HepG2 (cell line): ENCODE measurements at regions not wholly inside any gene's neighbourhood (a gene's known extent, or its start where the extent isn't known, plus 50 kb on each side); places are given as distances from the start of the nearest gene placed in this dataset.

Source experiments
- ARHGAP35 ChIP-seq: sonication (generic); formaldehyde crosslinking; IDR thresholded peaks from 2 replicates; pipeline ENCODE4 v1.9.0; 2022; ENCODE audit warnings: mild to moderate bottlenecking, inconsistent platforms, moderate library complexity, missing genetic modification reagents, borderline replicate concordance
- BHLHE40 ChIP-seq: IDR thresholded peaks from 2 replicates; pipeline ENCODE4 v1.6.1; 2011; ENCODE audit warnings: low read length, improper control_type of control experiment
- CHD4 ChIP-seq: fragments of 200-600 bp; sonication (generic); IDR thresholded peaks from 2 replicates; pipeline ENCODE4 v1.7.0; 2017; ENCODE audit warnings: mild to moderate bottlenecking, low read length, borderline replicate concordance
- ELF3 ChIP-seq: IDR thresholded peaks from 2 replicates; pipeline ENCODE4 v1.6.1; 2016; ENCODE audit warnings: missing genetic modification reagents, missing compliant biosample characterization
- HOXA5 ChIP-seq: sonication (generic); formaldehyde crosslinking; IDR thresholded peaks from 2 replicates; pipeline ENCODE4 v1.4.0; 2020; ENCODE audit warnings: missing genetic modification reagents
- KLF9 ChIP-seq: IDR thresholded peaks from 2 replicates; pipeline ENCODE4 v1.6.1; 2016; ENCODE audit warnings: low read depth
- MED8 ChIP-seq: sonication (generic); formaldehyde crosslinking; IDR thresholded peaks from 2 replicates; pipeline ENCODE4 v1.8.1; 2023; ENCODE audit warnings: mild to moderate bottlenecking, missing genetic modification reagents; ENCODE audit not compliant: insufficient replicate concordance
- ZNF235 ChIP-seq: sonication (generic); formaldehyde crosslinking; IDR thresholded peaks from 2 replicates; pipeline ENCODE4 v1.8.1; 2023; ENCODE audit warnings: mild to moderate bottlenecking, missing genetic modification reagents, borderline replicate concordance
- ZNF530 ChIP-seq: sonication (generic); formaldehyde crosslinking; IDR thresholded peaks from 2 replicates; pipeline ENCODE4 v1.5.0; 2020; ENCODE audit warnings: low read depth, mild to moderate bottlenecking, missing genetic modification reagents
- TF ChIP-seq, protein P1 (sequence below): sonication (generic); formaldehyde crosslinking; IDR thresholded peaks from 2 replicates; pipeline ENCODE4 v1.8.0; 2022; ENCODE audit warnings: missing genetic modification reagents, mild to moderate bottlenecking, borderline replicate concordance
- TF ChIP-seq, protein P2 (sequence below): IDR thresholded peaks from 2 replicates; pipeline ENCODE4 v1.6.1; 2012; ENCODE audit warnings: low read length, improper control_type of control experiment
- TF ChIP-seq, protein P3 (sequence below): sonication (generic); formaldehyde crosslinking; IDR thresholded peaks from 2 replicates; pipeline ENCODE4 v1.4.0; 2020; ENCODE audit warnings: missing genetic modification reagents

DNA sequence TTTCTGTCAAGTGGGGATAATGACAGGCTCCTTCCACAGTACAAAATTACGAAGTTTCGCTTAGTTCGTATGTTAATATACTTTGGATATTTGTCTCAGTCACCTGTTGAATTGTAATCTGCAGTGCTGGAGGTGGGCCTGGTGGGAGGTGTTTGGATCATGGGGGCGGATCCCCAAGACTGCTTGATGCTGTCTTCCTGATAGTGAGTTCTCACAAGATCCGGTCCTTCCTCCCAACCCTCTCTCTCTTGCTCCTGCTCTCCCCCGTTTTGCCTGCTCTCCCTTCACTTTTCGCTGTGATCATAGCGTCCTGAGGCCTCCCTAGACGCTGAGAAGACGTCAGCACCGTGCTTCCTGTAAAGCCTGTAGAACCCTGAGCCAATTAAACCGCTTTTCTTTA is 97.1 kb upstream of the EPB41L3 start:
- TF ChIP-seq ZNF530 = no peak
- TF ChIP-seq BHLHE40 = no peak
- no peak for TF ChIP-seq HOXA5 (CRISPR knock-in tag)
- TF ChIP-seq, protein P1, sequence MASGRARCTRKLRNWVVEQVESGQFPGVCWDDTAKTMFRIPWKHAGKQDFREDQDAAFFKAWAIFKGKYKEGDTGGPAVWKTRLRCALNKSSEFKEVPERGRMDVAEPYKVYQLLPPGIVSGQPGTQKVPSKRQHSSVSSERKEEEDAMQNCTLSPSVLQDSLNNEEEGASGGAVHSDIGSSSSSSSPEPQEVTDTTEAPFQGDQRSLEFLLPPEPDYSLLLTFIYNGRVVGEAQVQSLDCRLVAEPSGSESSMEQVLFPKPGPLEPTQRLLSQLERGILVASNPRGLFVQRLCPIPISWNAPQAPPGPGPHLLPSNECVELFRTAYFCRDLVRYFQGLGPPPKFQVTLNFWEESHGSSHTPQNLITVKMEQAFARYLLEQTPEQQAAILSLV (CRISPR knock-in tag) = no peak
- TF ChIP-seq, protein P2, sequence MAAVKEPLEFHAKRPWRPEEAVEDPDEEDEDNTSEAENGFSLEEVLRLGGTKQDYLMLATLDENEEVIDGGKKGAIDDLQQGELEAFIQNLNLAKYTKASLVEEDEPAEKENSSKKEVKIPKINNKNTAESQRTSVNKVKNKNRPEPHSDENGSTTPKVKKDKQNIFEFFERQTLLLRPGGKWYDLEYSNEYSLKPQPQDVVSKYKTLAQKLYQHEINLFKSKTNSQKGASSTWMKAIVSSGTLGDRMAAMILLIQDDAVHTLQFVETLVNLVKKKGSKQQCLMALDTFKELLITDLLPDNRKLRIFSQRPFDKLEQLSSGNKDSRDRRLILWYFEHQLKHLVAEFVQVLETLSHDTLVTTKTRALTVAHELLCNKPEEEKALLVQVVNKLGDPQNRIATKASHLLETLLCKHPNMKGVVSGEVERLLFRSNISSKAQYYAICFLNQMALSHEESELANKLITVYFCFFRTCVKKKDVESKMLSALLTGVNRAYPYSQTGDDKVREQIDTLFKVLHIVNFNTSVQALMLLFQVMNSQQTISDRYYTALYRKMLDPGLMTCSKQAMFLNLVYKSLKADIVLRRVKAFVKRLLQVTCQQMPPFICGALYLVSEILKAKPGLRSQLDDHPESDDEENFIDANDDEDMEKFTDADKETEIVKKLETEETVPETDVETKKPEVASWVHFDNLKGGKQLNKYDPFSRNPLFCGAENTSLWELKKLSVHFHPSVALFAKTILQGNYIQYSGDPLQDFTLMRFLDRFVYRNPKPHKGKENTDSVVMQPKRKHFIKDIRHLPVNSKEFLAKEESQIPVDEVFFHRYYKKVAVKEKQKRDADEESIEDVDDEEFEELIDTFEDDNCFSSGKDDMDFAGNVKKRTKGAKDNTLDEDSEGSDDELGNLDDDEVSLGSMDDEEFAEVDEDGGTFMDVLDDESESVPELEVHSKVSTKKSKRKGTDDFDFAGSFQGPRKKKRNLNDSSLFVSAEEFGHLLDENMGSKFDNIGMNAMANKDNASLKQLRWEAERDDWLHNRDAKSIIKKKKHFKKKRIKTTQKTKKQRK = no peak
- TF ChIP-seq, protein P3, sequence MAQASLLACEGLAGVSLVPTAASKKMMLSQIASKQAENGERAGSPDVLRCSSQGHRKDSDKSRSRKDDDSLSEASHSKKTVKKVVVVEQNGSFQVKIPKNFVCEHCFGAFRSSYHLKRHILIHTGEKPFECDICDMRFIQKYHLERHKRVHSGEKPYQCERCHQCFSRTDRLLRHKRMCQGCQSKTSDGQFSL (CRISPR knock-in tag) = no peak
- no peak for TF ChIP-seq ZNF235 (CRISPR knock-in tag)
- no peak for TF ChIP-seq ARHGAP35 (CRISPR knock-in tag)
- no peak for TF ChIP-seq CHD4
- no peak for TF ChIP-seq MED8 (CRISPR knock-in tag)
- no peak for TF ChIP-seq KLF9 (CRISPR knock-in tag)
- no peak for TF ChIP-seq ELF3 (CRISPR knock-in tag)
